ENCODE measurements at regions not wholly inside any gene's neighbourhood (a gene's known extent, or its start where the extent isn't known, plus 50 kb on each side); places are given as distances from the start of the nearest gene placed in this dataset.

- no peak for DNase-seq (ENCODE audit: extremely low read depth, low read depth)
- no peak for TF ChIP-seq CTCF (IDR thresholded peaks at IDR 0.05; ENCODE audit: low read depth, low read length)
These were observed 101.7 kb upstream of the PRNP start for GRCh38 chr20:4584510-4584909.

GRCh38 chr20:4581838-4582237, 104.4 kb upstream of the PRNP start:
- DNase-seq (ENCODE audit: extremely low read depth, low read depth) = no peak

GRCh38 chr20:4578375-4578774, 107.9 kb upstream of the PRNP start:
- no peak for TF ChIP-seq CTCF (IDR thresholded peaks at IDR 0.05; ENCODE audit: low read depth, low read length)
- no peak for DNase-seq (ENCODE audit: extremely low read depth, low read depth)

More at GRCh38 chr20:4581838-4582237, 104.4 kb upstream of the PRNP start:
- no peak for TF ChIP-seq CTCF (IDR thresholded peaks at IDR 0.05; ENCODE audit: low read depth, low read length)

- TF ChIP-seq CTCF (IDR thresholded peaks at IDR 0.05; ENCODE audit: low read depth, low read length) = no peak
These were observed 111.9 kb upstream of the PRNP start for GRCh38 chr20:4574356-4574690.

GRCh38 chr20:4573564-4574355, 112.5 kb upstream of the PRNP start:
- TF ChIP-seq CTCF (IDR thresholded peaks at IDR 0.05; ENCODE audit: low read depth, low read length) = no peak
- DNase-seq (ENCODE audit: extremely low read depth, low read depth) = peak; percentile 69

More at GRCh38 chr20:4574356-4574690, 111.9 kb upstream of the PRNP start:
- DNase-seq (ENCODE audit: extremely low read depth, low read depth) = no peak

- TF ChIP-seq CTCF (IDR thresholded peaks at IDR 0.05; ENCODE audit: low read depth, low read length) = no peak
- DNase-seq (ENCODE audit: extremely low read depth, low read depth) = no peak
These were observed 114.3 kb upstream of the PRNP start for GRCh38 chr20:4571759-4572531.

- no peak for DNase-seq (ENCODE audit: extremely low read depth, low read depth)
- no peak for TF ChIP-seq CTCF (IDR thresholded peaks at IDR 0.05; ENCODE audit: low read depth, low read length)
These were observed 116.4 kb upstream of the PRNP start for GRCh38 chr20:4569865-4570264.
